SK-N-SH (cell line): ENCODE measurements at regions not wholly inside any gene's neighbourhood (a gene's known extent, or its start where the extent isn't known, plus 50 kb on each side); places are given as distances from the start of the nearest gene placed in this dataset.
"Not testable (repeated sequence)": the region's sequence is repeated elsewhere in the genome, so short reads cannot be mapped to it uniquely, and the experiment has no call there.

Experiments used
- FOXM1 ChIP-seq: IDR thresholded peaks from 2 replicates; pipeline ENCODE4 v1.4.0; 2012; ENCODE audit warnings: low read depth, mild to moderate bottlenecking
- GABPA ChIP-seq: IDR thresholded peaks from 2 replicates; pipeline ENCODE4 v1.4.0; 2012; ENCODE audit warnings: low read depth, mild to moderate bottlenecking
- TAF1 ChIP-seq: IDR thresholded peaks from 2 replicates; pipeline ENCODE4 v1.6.1; 2012; ENCODE audit warnings: low read depth, mild to moderate bottlenecking, low read length, moderate library complexity, borderline replicate concordance
- TF ChIP-seq, protein P1 (sequence below): fragments of 200-600 bp; sonication (generic); IDR thresholded peaks from 2 replicates; pipeline ENCODE4 v1.6.1; 2017; ENCODE audit warnings: antibody characterized with exemption, mild to moderate bottlenecking, moderate library complexity
- TF ChIP-seq, protein P2 (sequence below): IDR thresholded peaks from 2 replicates; pipeline ENCODE4 v1.4.0; 2012; ENCODE audit warnings: low read depth

GRCh38 chr2:87621139-87621538 lies 126.7 kb upstream of the PLGLB2 start:
- TF ChIP-seq, protein P1, sequence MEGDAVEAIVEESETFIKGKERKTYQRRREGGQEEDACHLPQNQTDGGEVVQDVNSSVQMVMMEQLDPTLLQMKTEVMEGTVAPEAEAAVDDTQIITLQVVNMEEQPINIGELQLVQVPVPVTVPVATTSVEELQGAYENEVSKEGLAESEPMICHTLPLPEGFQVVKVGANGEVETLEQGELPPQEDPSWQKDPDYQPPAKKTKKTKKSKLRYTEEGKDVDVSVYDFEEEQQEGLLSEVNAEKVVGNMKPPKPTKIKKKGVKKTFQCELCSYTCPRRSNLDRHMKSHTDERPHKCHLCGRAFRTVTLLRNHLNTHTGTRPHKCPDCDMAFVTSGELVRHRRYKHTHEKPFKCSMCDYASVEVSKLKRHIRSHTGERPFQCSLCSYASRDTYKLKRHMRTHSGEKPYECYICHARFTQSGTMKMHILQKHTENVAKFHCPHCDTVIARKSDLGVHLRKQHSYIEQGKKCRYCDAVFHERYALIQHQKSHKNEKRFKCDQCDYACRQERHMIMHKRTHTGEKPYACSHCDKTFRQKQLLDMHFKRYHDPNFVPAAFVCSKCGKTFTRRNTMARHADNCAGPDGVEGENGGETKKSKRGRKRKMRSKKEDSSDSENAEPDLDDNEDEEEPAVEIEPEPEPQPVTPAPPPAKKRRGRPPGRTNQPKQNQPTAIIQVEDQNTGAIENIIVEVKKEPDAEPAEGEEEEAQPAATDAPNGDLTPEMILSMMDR = not testable (repeated sequence)
- TF ChIP-seq TAF1, FOXM1, GABPA: not testable (repeated sequence)
- TF ChIP-seq, protein P2, sequence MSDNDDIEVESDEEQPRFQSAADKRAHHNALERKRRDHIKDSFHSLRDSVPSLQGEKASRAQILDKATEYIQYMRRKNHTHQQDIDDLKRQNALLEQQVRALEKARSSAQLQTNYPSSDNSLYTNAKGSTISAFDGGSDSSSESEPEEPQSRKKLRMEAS = not testable (repeated sequence)
